ENCODE measurements at regions not wholly inside any gene's neighbourhood (a gene's known extent, or its start where the extent isn't known, plus 50 kb on each side); places are given as distances from the start of the nearest gene placed in this dataset.

- TF ChIP-seq POLR2AphosphoS5 (IDR thresholded peaks at IDR 0.05) (no peak), EP300 (IDR thresholded peaks at IDR 0.05) (no peak), POLR2A (IDR thresholded peaks at IDR 0.05) (no peak), CTCF (IDR thresholded peaks at IDR 0.05) (no peak)
- H3K36me3 ChIP-seq, result no peaks in the 10 kb centered on the region
- peaks cover 0 to 7% (median 3%) of the 10 kb centered on the region in 4 donors for H3K4me1 ChIP-seq
- no peak for DNase-seq
- intact Hi-C loops (cut with DNase I), result no loop called here
- H3K4me3 ChIP-seq, result no peak overlapping the region
- WGBS, 2 donors, result 89 to 90% methylated on average over 12 of the region's 12 CpGs
- H3K9me3 ChIP-seq, result no peaks in the 10 kb centered on the region
- peak overlapping the region in 1 of 4 donors; percentile 42 for H3K27ac ChIP-seq
- H3K27me3 ChIP-seq, result peaks cover 0 to 15% (median 9%) of the 10 kb centered on the region in 3 donors
Observed at GRCh38 chr6:170018422-170018935, 267.1 kb downstream of the ERMARD start.

GRCh38 chr6:170017603-170018320 is 266.3 kb downstream of the ERMARD start:
- intact Hi-C loops (cut with DNase I), result no loop called here
- H3K27me3 ChIP-seq, result peaks cover 0 to 8% (median 2%) of the 10 kb centered on the region in 3 donors
- H3K4me1 ChIP-seq, result peaks cover 0 to under 1% (median 0%) of the 10 kb centered on the region in 4 donors
- H3K4me3 ChIP-seq, result no peak overlapping the region
- 80 to 85% methylated on average over 11 of the region's 11 CpGs for WGBS, 2 donors
- no peak for DNase-seq
- H3K9me3 ChIP-seq, result peaks cover 0 to 2% (median 0%) of the 10 kb centered on the region in 4 donors
- H3K27ac ChIP-seq, result no peak overlapping the region
- no peaks in the 10 kb centered on the region for H3K36me3 ChIP-seq
- no peak for TF ChIP-seq POLR2A (IDR thresholded peaks at IDR 0.05)
- TF ChIP-seq CTCF (IDR thresholded peaks at IDR 0.05), result no peak
- TF ChIP-seq POLR2AphosphoS5 (IDR thresholded peaks at IDR 0.05), result no peak
- no peak for TF ChIP-seq EP300 (IDR thresholded peaks at IDR 0.05)

DNA sequence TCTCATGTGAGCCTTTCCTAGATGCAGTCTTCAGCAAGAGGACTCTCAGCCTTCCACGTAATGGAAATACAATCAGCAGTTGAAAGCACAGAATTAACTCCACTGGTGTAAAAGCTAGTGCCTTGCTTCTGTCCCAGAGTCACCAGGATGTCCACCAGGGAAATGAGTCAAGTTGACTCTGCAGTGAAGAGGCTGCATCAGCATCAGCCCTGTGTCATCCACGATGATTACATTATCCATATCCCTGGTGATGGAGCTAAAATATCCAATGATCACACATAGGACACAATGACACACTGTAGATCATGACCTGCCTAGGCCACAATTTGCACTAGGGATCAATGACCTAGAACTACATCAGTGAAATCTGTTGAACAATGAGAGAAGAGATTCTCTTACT is 262.4 kb downstream of the ERMARD start:
- Histone ChIP-seq H3K4me1 (no peaks in the 10 kb centered on the region), H3K36me3 (no peaks in the 10 kb centered on the region), H3K27me3 (peaks cover 0 to 6% (median 0%) of the 10 kb centered on the region in 3 donors), H3K9me3 (peaks cover 0 to 2% (median 0%) of the 10 kb centered on the region in 4 donors), H3K27ac (no peak overlapping the region), H3K4me3 (no peak overlapping the region)
- WGBS, 2 donors, result 88% methylated on average over 2 of the region's 2 CpGs
- intact Hi-C loops (cut with DNase I), result no loop called here
- no peak for DNase-seq
- no peak for TF ChIP-seq POLR2A (IDR thresholded peaks at IDR 0.05)
- no peak for TF ChIP-seq POLR2AphosphoS5 (IDR thresholded peaks at IDR 0.05)
- no peak for TF ChIP-seq CTCF (IDR thresholded peaks at IDR 0.05)
- no peak for TF ChIP-seq EP300 (IDR thresholded peaks at IDR 0.05)

DNA sequence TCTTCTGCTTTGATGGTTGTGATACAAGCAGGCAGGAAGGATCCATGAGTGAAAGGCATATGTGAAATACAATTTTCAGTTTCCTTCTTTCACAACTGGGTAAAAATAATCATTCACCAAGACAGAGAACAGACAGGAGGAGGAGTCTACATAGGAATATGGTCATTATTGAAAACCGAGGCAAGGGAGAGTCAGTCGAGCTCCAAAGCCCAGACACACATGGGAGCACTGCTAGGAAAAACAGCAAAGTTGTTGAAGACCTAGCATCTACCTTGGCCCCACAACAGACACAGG is 260.6 kb downstream of the ERMARD start:
- Histone ChIP-seq H3K4me3 (no peak overlapping the region), H3K36me3 (no peaks in the 10 kb centered on the region), H3K27me3 (peaks cover 0 to 6% (median 0%) of the 10 kb centered on the region in 3 donors), H3K9me3 (peaks cover 0 to 2% (median 0%) of the 10 kb centered on the region in 4 donors), H3K27ac (no peak overlapping the region), H3K4me1 (no peaks in the 10 kb centered on the region)
- DNase-seq, result no peak
- TF ChIP-seq POLR2A (IDR thresholded peaks at IDR 0.05), result no peak
- no peak for TF ChIP-seq CTCF (IDR thresholded peaks at IDR 0.05)
- no peak for TF ChIP-seq EP300 (IDR thresholded peaks at IDR 0.05)
- TF ChIP-seq POLR2AphosphoS5 (IDR thresholded peaks at IDR 0.05), result no peak
- intact Hi-C loops (cut with DNase I), result no loop called here
- 84 to 92% methylated on average over 2 of the region's 2 CpGs for WGBS, 2 donors
